ENCODE measurements at regions not wholly inside any gene's neighbourhood (a gene's known extent, or its start where the extent isn't known, plus 50 kb on each side); places are given as distances from the start of the nearest gene placed in this dataset.

- no peak for TF ChIP-seq CTCF (IDR thresholded peaks at IDR 0.05)
- DNase-seq (ENCODE audit: low spot score) = no peak
- ATAC-seq (ENCODE audit: low FRiP score) = no peak
Observed at GRCh38 chr2:212914392-212914791, 237.0 kb downstream of the IKZF2 start.

- DNase-seq (ENCODE audit: low spot score) (no peak), ATAC-seq (ENCODE audit: low FRiP score) (no peak)
- no peak for TF ChIP-seq CTCF (IDR thresholded peaks at IDR 0.05)
Observed at GRCh38 chr2:212913640-212914306, 237.6 kb downstream of the IKZF2 start.

GRCh38 chr2:212912445-212913103 lies 238.8 kb downstream of the IKZF2 start:
- ATAC-seq (ENCODE audit: low FRiP score) = no peak
- DNase-seq (ENCODE audit: low spot score) = no peak
- no peak for TF ChIP-seq CTCF (IDR thresholded peaks at IDR 0.05)

- ATAC-seq (ENCODE audit: low FRiP score) = no peak
- TF ChIP-seq CTCF (IDR thresholded peaks at IDR 0.05) = no peak
- no peak for DNase-seq (ENCODE audit: low spot score)
Observed at GRCh38 chr2:212911011-212911410, 240.4 kb downstream of the IKZF2 start.

- DNase-seq (ENCODE audit: low spot score) (no peak), ATAC-seq (ENCODE audit: low FRiP score) (peak; percentile 53)
- no peak for TF ChIP-seq CTCF (IDR thresholded peaks at IDR 0.05)
Observed at GRCh38 chr2:212908682-212909435, 242.6 kb downstream of the IKZF2 start.

GRCh38 chr2:212908031-212908430 lies 243.4 kb downstream of the IKZF2 start:
- DNase-seq (ENCODE audit: low spot score) = no peak
- no peak for TF ChIP-seq CTCF (IDR thresholded peaks at IDR 0.05)
- no peak for ATAC-seq (ENCODE audit: low FRiP score)

All from omental fat pad (tissue), 3 donors.